Choroid plexus epithelial cell (primary cell): ENCODE measurements at regions not wholly inside any gene's neighbourhood (a gene's known extent, or its start where the extent isn't known, plus 50 kb on each side); places are given as distances from the start of the nearest gene placed in this dataset.
A peak's percentile ranks its signal among the peaks of the same experiment; 100 is the strongest.

Experiments
- DNase-seq: peaks from one replicate; pipeline ENCODE4 v3.0.0-alpha.2; 2010; ENCODE audit warnings: low read depth
- H3K4me3 ChIP-seq: 2 replicates; pipeline ENCODE4 v1.5.1; 2011; ENCODE audit warnings: low read depth, mild to moderate bottlenecking, control low read depth, low read length, moderate library complexity
- CTCF ChIP-seq: conservative IDR thresholded peaks from 2 replicates; pipeline ENCODE4 v1.5.1; 2011; ENCODE audit warnings: low read depth, mild to moderate bottlenecking, control low read depth, inconsistent platforms, low read length, moderate library complexity

GRCh38 chr21:16347223-16347622 is 617.4 kb downstream of the USP25 start:
- no peak overlapping the region for H3K4me3 ChIP-seq
- no peak for DNase-seq
- no peak for TF ChIP-seq CTCF

GRCh38 chr21:16353764-16354163 is 624.0 kb downstream of the USP25 start:
- no peak for TF ChIP-seq CTCF
- no peak for DNase-seq
- H3K4me3 ChIP-seq, result no peak overlapping the region

GRCh38 chr21:16357994-16358393 is 628.2 kb downstream of the USP25 start:
- no peak overlapping the region for H3K4me3 ChIP-seq
- peak; percentile 6 for DNase-seq
- TF ChIP-seq CTCF, result no peak

- TF ChIP-seq CTCF, result no peak
- H3K4me3 ChIP-seq, result no peak overlapping the region
- DNase-seq, result no peak
These were observed 629.0 kb downstream of the USP25 start for GRCh38 chr21:16358784-16359183.

GRCh38 chr21:16363100-16363499 is 633.3 kb downstream of the USP25 start:
- no peak overlapping the region for H3K4me3 ChIP-seq
- no peak for DNase-seq
- TF ChIP-seq CTCF, result no peak

- no peak for DNase-seq
- TF ChIP-seq CTCF, result no peak
- H3K4me3 ChIP-seq, result no peak overlapping the region
These were observed 633.7 kb downstream of the USP25 start for GRCh38 chr21:16363518-16363917.

GRCh38 chr21:16366207-16366606 is 636.4 kb downstream of the USP25 start:
- no peak overlapping the region for H3K4me3 ChIP-seq
- no peak for TF ChIP-seq CTCF
- DNase-seq, result no peak
